ENCODE measurements at regions not wholly inside any gene's neighbourhood (a gene's known extent, or its start where the extent isn't known, plus 50 kb on each side); places are given as distances from the start of the nearest gene placed in this dataset.

DNA sequence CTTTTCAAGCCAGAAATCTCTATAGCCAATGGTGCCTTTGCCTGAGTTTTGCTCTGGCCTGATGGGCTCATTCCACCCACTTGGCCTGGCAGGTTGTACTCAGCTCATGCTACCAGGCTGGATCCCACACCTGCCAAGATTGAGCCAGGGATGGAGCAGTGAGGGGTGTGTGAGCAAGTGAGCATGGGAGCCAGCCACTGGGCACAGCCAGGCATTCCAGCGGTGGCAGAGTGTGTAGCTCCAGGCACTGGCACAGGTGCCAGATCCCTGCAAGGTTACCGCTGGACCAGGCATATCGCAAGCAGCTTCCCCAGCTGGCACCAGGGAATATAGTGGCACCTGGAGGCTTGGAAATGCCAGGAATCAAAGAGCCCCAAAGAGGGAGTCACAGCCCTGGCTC, 2395.6 kb upstream of the C9orf72 start (continued):
- TF ChIP-seq MTA3 (IDR thresholded peaks at IDR 0.05; ENCODE audit: borderline replicate concordance, low read length) (no peak), SMAD1 (IDR thresholded peaks at IDR 0.05; ENCODE audit: low read depth, partially characterized antibody) (no peak), IRF4 (IDR thresholded peaks at IDR 0.05; ENCODE audit: low read depth, low read length) (no peak), CHD1 (IDR thresholded peaks at IDR 0.05; ENCODE audit: low read depth, low read length) (no peak)

GRCh38 chr9:29969408-29969807, 2396.1 kb upstream of the C9orf72 start:
- Histone ChIP-seq H3K9me3 (replicated peaks; ENCODE audit: control insufficient read depth, insufficient read depth, low read length) (no peaks in the 10 kb centered on the region), H3K4me1 (ENCODE audit: control insufficient read depth, insufficient read depth, low read length) (no peaks in the 10 kb centered on the region), H3K4me2 (ENCODE audit: control insufficient read depth, insufficient read depth) (no peak overlapping the region), H4K20me1 (ENCODE audit: control insufficient read depth, insufficient read depth) (no peaks in the 10 kb centered on the region), H3K79me2 (ENCODE audit: control insufficient read depth, insufficient read depth, low read length) (no peaks in the 10 kb centered on the region), H3K27ac (ENCODE audit: control insufficient read depth, insufficient read depth) (no peak overlapping the region), H3K9ac (ENCODE audit: control insufficient read depth, insufficient read depth, low read length) (no peak overlapping the region), H3K27me3 (replicated peaks in 1 of 2; ENCODE audit: control insufficient read depth in 2 of 2, insufficient read depth in 2 of 2, low read length in 1 of 2) (no peaks in the 10 kb centered on the region), H2AFZ (ENCODE audit: control insufficient read depth, low read depth, low read length) (no peak overlapping the region), H3K36me3 (ENCODE audit: control insufficient read depth in 2 of 2, insufficient read depth in 2 of 2, low read length in 1 of 2) (no peaks in the 10 kb centered on the region), H3K4me3 (no peak overlapping the region)
- ATAC-seq (no peak), DNase-seq (ENCODE audit: low read depth, low spot score) (no peak), FAIRE-seq (no peak)
- ChIA-PET CTCF (no interaction called here), RAD21 (ENCODE audit: unreplicated experiment) (no interaction called here), POLR2A (no interaction called here), SMC1A (ENCODE audit: uncharacterized antibody, unreplicated experiment) (interaction anchor here (0.6 to 1.3 kb wide), 3 partner anchors 11 to 439 kb away, joined by 3 read pairs; no protein-coding TSS in a partner anchor)
- no TSS peak for BruUV-seq (replicated peaks)
- in situ Hi-C loops (cut with MboI) (no loop called here), intact Hi-C loops (cut with micrococcal nuclease; ENCODE audit: unreplicated experiment) (no loop called here)
- WGBS (ENCODE audit: insufficient coverage, insufficient replicate concordance, low lambda C conversion rate, missing lambda C conversion rate), result 22% methylated on average over 5 of the region's 5 CpGs
- TF ChIP-seq HCFC1 (IDR thresholded peaks at IDR 0.05; ENCODE audit: low read length), result no peak
- TF ChIP-seq MYB (IDR thresholded peaks at IDR 0.05; ENCODE audit: borderline replicate concordance, low read depth, low read length), result no peak
- TF ChIP-seq BCL3 (IDR thresholded peaks at IDR 0.05; ENCODE audit: borderline replicate concordance, insufficient read depth, low read depth, low read length, poor library complexity, severe bottlenecking), result no peak
- no peak for TF ChIP-seq SKIL (IDR thresholded peaks at IDR 0.05; ENCODE audit: low read depth, poor library complexity, severe bottlenecking)
- no peak for TF ChIP-seq NFIC (IDR thresholded peaks at IDR 0.05; ENCODE audit: low read depth, low read length)
- TF ChIP-seq BCL11A (IDR thresholded peaks at IDR 0.05; ENCODE audit: low read depth, low read length), result no peak
- no peak for TF ChIP-seq E4F1 (IDR thresholded peaks at IDR 0.05; ENCODE audit: borderline replicate concordance, partially characterized antibody)
- no peak for TF ChIP-seq E2F4 (IDR thresholded peaks at IDR 0.05; ENCODE audit: low read depth, low read length)
- TF ChIP-seq FOXK2 (IDR thresholded peaks at IDR 0.05), result no peak
- no peak for TF ChIP-seq ZNF207 (IDR thresholded peaks at IDR 0.05; ENCODE audit: borderline replicate concordance)
- TF ChIP-seq ATF7 (IDR thresholded peaks at IDR 0.05; ENCODE audit: low read depth), result no peak
- no peak for TF ChIP-seq YY1 (IDR thresholded peaks at IDR 0.05; ENCODE audit: low read depth, low read length)
- TF ChIP-seq JUND (IDR thresholded peaks at IDR 0.05; ENCODE audit: low read depth, low read length), result no peak
- no peak for TF ChIP-seq SPI1 (IDR thresholded peaks at IDR 0.05; ENCODE audit: borderline replicate concordance, insufficient read depth, low read depth, low read length)
